ENCODE measurements at regions not wholly inside any gene's neighbourhood (a gene's known extent, or its start where the extent isn't known, plus 50 kb on each side); places are given as distances from the start of the nearest gene placed in this dataset.

DNA sequence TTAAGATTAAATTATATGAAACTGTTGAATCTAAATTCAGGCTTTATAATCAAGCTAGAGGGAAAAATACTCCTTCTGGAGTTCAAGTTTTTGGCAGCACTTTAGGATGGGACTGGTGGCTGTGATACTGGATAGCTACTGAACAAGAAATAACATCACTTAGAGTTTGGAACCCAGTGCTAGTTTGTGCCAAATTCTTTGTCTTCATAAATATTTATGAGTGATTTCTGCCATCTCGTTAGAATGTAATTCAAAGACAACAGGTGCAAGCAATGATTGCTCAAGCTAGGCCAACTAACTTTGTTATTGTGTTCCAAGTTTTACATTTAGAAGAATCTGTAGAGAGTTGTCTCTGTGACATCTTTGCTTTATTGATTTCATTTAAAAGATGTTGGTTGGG is 417.9 kb downstream of the FAT4 start:
- TF ChIP-seq, protein P1, sequence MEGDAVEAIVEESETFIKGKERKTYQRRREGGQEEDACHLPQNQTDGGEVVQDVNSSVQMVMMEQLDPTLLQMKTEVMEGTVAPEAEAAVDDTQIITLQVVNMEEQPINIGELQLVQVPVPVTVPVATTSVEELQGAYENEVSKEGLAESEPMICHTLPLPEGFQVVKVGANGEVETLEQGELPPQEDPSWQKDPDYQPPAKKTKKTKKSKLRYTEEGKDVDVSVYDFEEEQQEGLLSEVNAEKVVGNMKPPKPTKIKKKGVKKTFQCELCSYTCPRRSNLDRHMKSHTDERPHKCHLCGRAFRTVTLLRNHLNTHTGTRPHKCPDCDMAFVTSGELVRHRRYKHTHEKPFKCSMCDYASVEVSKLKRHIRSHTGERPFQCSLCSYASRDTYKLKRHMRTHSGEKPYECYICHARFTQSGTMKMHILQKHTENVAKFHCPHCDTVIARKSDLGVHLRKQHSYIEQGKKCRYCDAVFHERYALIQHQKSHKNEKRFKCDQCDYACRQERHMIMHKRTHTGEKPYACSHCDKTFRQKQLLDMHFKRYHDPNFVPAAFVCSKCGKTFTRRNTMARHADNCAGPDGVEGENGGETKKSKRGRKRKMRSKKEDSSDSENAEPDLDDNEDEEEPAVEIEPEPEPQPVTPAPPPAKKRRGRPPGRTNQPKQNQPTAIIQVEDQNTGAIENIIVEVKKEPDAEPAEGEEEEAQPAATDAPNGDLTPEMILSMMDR (IDR thresholded peaks at IDR 0.05; ENCODE audit: low read depth, low read length): no peak
- TF ChIP-seq EZH2phosphoT487 (IDR thresholded peaks at IDR 0.05; ENCODE audit: low read depth): no peak
